IMR-90 (cell line): ENCODE measurements at regions not wholly inside any gene's neighbourhood (a gene's known extent, or its start where the extent isn't known, plus 50 kb on each side); places are given as distances from the start of the nearest gene placed in this dataset.

ENCODE experiments used
- ATAC-seq: fragments of 200-7000 bp; cut with Tn5 transposase; 2 replicates; pipeline ENCODE4 v1.9.1; 2020; ENCODE audit warnings: low read depth, mild to moderate bottlenecking, moderate library complexity
- BruUV-seq: library from RNA; stranded (reverse); fragments of 400-500 nt; replicated peaks from 2 replicates; lab custom pipeline; 2021; lab: Mats Ljungman, UMichigan
- CTCF ChIA-PET: fragments of 300-600 bp; formaldehyde crosslinking; extraction: SDS; loops from one replicate; lab custom pipeline; 2021; ENCODE audit warnings: antibody characterized with exemption; lab: Yijun Ruan, JAX
- POLR2A ChIA-PET: fragments of 300-600 bp; sonication (Branson Sonifier 250); formaldehyde crosslinking; loops from one replicate; lab custom pipeline; 2022; ENCODE audit warnings: antibody characterized with exemption; ENCODE audit not compliant: unreplicated experiment; lab: Charles Lee
- DNase-seq: peaks from one replicate; pipeline ENCODE4 v3.0.0; 2013
- H2AFZ ChIP-seq: replicated peaks from 2 replicates; pipeline ENCODE3; 2013; ENCODE audit warnings: low read length, mild to moderate bottlenecking; ENCODE audit not compliant: poor library complexity
- H2AK5ac ChIP-seq: 2 replicates; pipeline ENCODE4 v1.6.1; 2013; ENCODE audit warnings: low read depth, low read length, inconsistent platforms
- H2AK9ac ChIP-seq: replicated peaks from 2 replicates; pipeline ENCODE3; 2013; ENCODE audit warnings: mild to moderate bottlenecking, low read depth, low read length, moderate library complexity; ENCODE audit not compliant: poor library complexity
- H2BK120ac ChIP-seq: 2 replicates; pipeline ENCODE4 v1.6.1; 2013; ENCODE audit warnings: low read depth, low read length, inconsistent platforms
- H2BK15ac ChIP-seq: 3 replicates; pipeline ENCODE4 v1.6.1; 2013; ENCODE audit warnings: low read depth, low read length, inconsistent platforms
- H2BK20ac ChIP-seq: 2 replicates; pipeline ENCODE4 v1.6.1; 2013; ENCODE audit warnings: low read depth, mild to moderate bottlenecking, inconsistent platforms, low read length, moderate library complexity
- H2BK5ac ChIP-seq: 2 replicates; pipeline ENCODE4 v1.6.1; 2013; ENCODE audit warnings: mild to moderate bottlenecking, low read depth, low read length, inconsistent platforms; ENCODE audit not compliant: poor library complexity, severe bottlenecking
- H3K14ac ChIP-seq: replicated peaks from 2 replicates; pipeline ENCODE4 v1.6.1; 2013; ENCODE audit warnings: low read depth, low read length, inconsistent platforms
- H3K18ac ChIP-seq: 2 replicates; pipeline ENCODE4 v1.6.1; 2013; ENCODE audit warnings: low read depth, low read length, control low read depth
- H3K23ac ChIP-seq: 2 replicates; pipeline ENCODE4 v1.6.1; 2013; ENCODE audit warnings: low read depth, low read length, inconsistent platforms
- H3K27ac ChIP-seq: 2 replicates; pipeline ENCODE4 v1.5.1; 2013; ENCODE audit warnings: mild to moderate bottlenecking, control low read depth, low read length; ENCODE audit not compliant: insufficient read depth
- H3K27me3 ChIP-seq: 2 replicates; pipeline ENCODE4 v1.6.1; 2013; ENCODE audit warnings: low read length; ENCODE audit not compliant: control insufficient read depth, insufficient read depth
- H3K36me3 ChIP-seq: 2 replicates; pipeline ENCODE4 v1.6.1; 2013; ENCODE audit warnings: low read length, mixed read lengths; ENCODE audit not compliant: control insufficient read depth, insufficient read depth
- H3K4ac ChIP-seq: 2 replicates; pipeline ENCODE4 v1.6.1; 2013; ENCODE audit warnings: low read depth, low read length, inconsistent platforms
- H3K4me1 ChIP-seq: 2 replicates; pipeline ENCODE4 v1.6.1; 2013; ENCODE audit warnings: low read length, mixed read lengths; ENCODE audit not compliant: control insufficient read depth, insufficient read depth
- H3K4me2 ChIP-seq: 2 replicates; pipeline ENCODE4 v1.6.1; 2013; ENCODE audit warnings: low read depth, mild to moderate bottlenecking, control low read depth, low read length, moderate library complexity
- H3K4me3 ChIP-seq: 2 replicates; pipeline ENCODE4 v1.5.1; 2013; ENCODE audit warnings: low read depth, mild to moderate bottlenecking, control low read depth, low read length, moderate library complexity; ENCODE audit not compliant: insufficient read depth
- H3K56ac ChIP-seq: 2 replicates; pipeline ENCODE4 v1.6.1; 2013; ENCODE audit warnings: low read length, inconsistent platforms; ENCODE audit not compliant: insufficient read depth; ENCODE audit errors: extremely low read depth
- H3K79me1 ChIP-seq, 2 experiments: 2 replicates each; pipeline ENCODE4 v1.6.1; 2013; ENCODE audit warnings: low read length in 2 of 2, inconsistent platforms in 1 of 2, low read depth in 1 of 2
- H3K9ac ChIP-seq: 2 replicates; pipeline ENCODE4 v1.6.1; 2013; ENCODE audit warnings: low read depth, low read length, control low read depth
- H3K9me1 ChIP-seq: 2 replicates; pipeline ENCODE4 v1.6.1; 2013; ENCODE audit warnings: low read length, inconsistent platforms; ENCODE audit not compliant: insufficient read depth
- H3K9me3 ChIP-seq: 2 replicates; pipeline ENCODE4 v1.6.1; 2013; ENCODE audit warnings: low read length; ENCODE audit not compliant: control insufficient read depth, insufficient read depth
- H4K20me1 ChIP-seq: 2 replicates; pipeline ENCODE4 v1.6.1; 2013; ENCODE audit warnings: low read length, inconsistent platforms; ENCODE audit not compliant: insufficient read depth
- H4K5ac ChIP-seq: 2 replicates; pipeline ENCODE4 v1.6.1; 2013; ENCODE audit warnings: mild to moderate bottlenecking, low read depth, low read length, control low read depth
- H4K8ac ChIP-seq, 2 experiments: 2 replicates each; pipeline ENCODE4 v1.6.1; 2013; ENCODE audit warnings: low read depth in 2 of 2, low read length in 2 of 2, control low read depth in 1 of 2, inconsistent platforms in 1 of 2
- H4K91ac ChIP-seq: 2 replicates; pipeline ENCODE4 v1.6.1; 2013; ENCODE audit warnings: low read depth, low read length, inconsistent platforms; ENCODE audit not compliant: insufficient read depth
- BHLHE40 ChIP-seq: fragments of 150-350 bp; IDR thresholded peaks from 2 replicates; pipeline ENCODE4 v1.6.1; 2016; ENCODE audit warnings: mild to moderate bottlenecking, low read depth, low read length
- CEBPB ChIP-seq: IDR thresholded peaks from 2 replicates; pipeline ENCODE4 v1.6.1; 2012; ENCODE audit warnings: low read depth, low read length, improper control_type of control experiment
- CHD1 ChIP-seq: IDR thresholded peaks from 2 replicates; pipeline ENCODE4 v1.6.1; 2012; ENCODE audit warnings: low read depth, low read length, improper control_type of control experiment
- CTCF ChIP-seq: conservative IDR thresholded peaks from 2 replicates; pipeline ENCODE4 v1.5.1; 2012; ENCODE audit warnings: mild to moderate bottlenecking, low read depth, low read length, improper control_type of control experiment
- ELK1 ChIP-seq: fragments of 150-350 bp; IDR thresholded peaks from 2 replicates; pipeline ENCODE4 v1.6.1; 2016; ENCODE audit warnings: low read depth, mild to moderate bottlenecking, low read length, moderate library complexity, borderline replicate concordance
- FOS ChIP-seq: fragments of 150-350 bp; IDR thresholded peaks from 2 replicates; pipeline ENCODE4 v1.6.1; 2016; ENCODE audit warnings: low read depth, low read length
- MAFK ChIP-seq: IDR thresholded peaks from 2 replicates; pipeline ENCODE4 v1.6.1; 2012; ENCODE audit warnings: low read depth, low read length, improper control_type of control experiment
- MAZ ChIP-seq: IDR thresholded peaks from 2 replicates; pipeline ENCODE4 v1.6.1; 2012; ENCODE audit warnings: low read depth, mild to moderate bottlenecking, low read length, improper control_type of control experiment, moderate library complexity, borderline replicate concordance
- MXI1 ChIP-seq: IDR thresholded peaks from 2 replicates; pipeline ENCODE4 v1.6.1; 2012; ENCODE audit warnings: low read depth, mild to moderate bottlenecking, low read length, moderate library complexity, borderline replicate concordance
- NFE2L2 ChIP-seq: fragments of 150-350 bp; IDR thresholded peaks from 2 replicates; pipeline ENCODE4 v1.6.1; 2016; ENCODE audit warnings: low read depth, mild to moderate bottlenecking, low read length
- POLR2A ChIP-seq: IDR thresholded peaks from 2 replicates; pipeline ENCODE4 v1.6.1; 2012; ENCODE audit warnings: mild to moderate bottlenecking, low read depth, low read length
- RAD21 ChIP-seq: IDR thresholded peaks from 2 replicates; pipeline ENCODE4 v1.6.1; 2012; ENCODE audit warnings: low read length, improper control_type of control experiment
- RCOR1 ChIP-seq: IDR thresholded peaks from 2 replicates; pipeline ENCODE4 v1.6.1; 2012; ENCODE audit warnings: mild to moderate bottlenecking, low read length, improper control_type of control experiment; ENCODE audit not compliant: insufficient replicate concordance
- RFX5 ChIP-seq: IDR thresholded peaks from 2 replicates; pipeline ENCODE4 v1.8.0; 2012; ENCODE audit warnings: low read depth, mild to moderate bottlenecking, low read length, moderate library complexity
- SMC3 ChIP-seq: fragments of 150-350 bp; IDR thresholded peaks from 2 replicates; pipeline ENCODE4 v1.6.1; 2016; ENCODE audit warnings: low read depth, mild to moderate bottlenecking, antibody characterized with exemption, low read length, moderate library complexity
- USF2 ChIP-seq: fragments of 150-350 bp; IDR thresholded peaks from 2 replicates; pipeline ENCODE4 v1.6.1; 2017; ENCODE audit warnings: mild to moderate bottlenecking, antibody characterized with exemption, low read length, low read depth
- WGBS, 2 experiments: methylation state at CpG; one replicate each; pipeline versions ENCODE4 v1.1.5 to v1.1.7; 2013; ENCODE audit warnings: missing lambda C conversion rate in 2 of 2; ENCODE audit not compliant: insufficient read length in 1 of 2; ENCODE audit errors: extremely low coverage in 2 of 2; 5-methylcytosine and 5-hydroxymethylcytosine counted together
- dilution Hi-C: fragments of 300-500 bp; cut with HindIII; formaldehyde crosslinking; loops from one replicate; pipeline ENCODE4 v1.14.3; 2018; ENCODE audit warnings: low sequenced_read_pairs; ENCODE audit not compliant: unreplicated experiment
- in situ Hi-C: fragments of 300-500 bp; cut with MboI; formaldehyde crosslinking; loops from 3 replicates; pipeline ENCODE4 v1.14.3; 2019; ENCODE audit warnings: low sequenced_read_pairs, inconsistent platforms, mixed read lengths
- intact Hi-C: fragments of 100-400 bp; cut with micrococcal nuclease; formaldehyde crosslinking; loops from 2 replicates; pipeline ENCODE4 v1.10.0; 2022

GRCh38 chr18:68543344-68543743 is 171.6 kb downstream of the TMX3 start:
- no peak overlapping the region for H3K4ac ChIP-seq
- ChIA-PET CTCF (interaction anchor here (0.6 kb wide), 1 partner anchor 163 kb away, joined by 4 read pairs; no protein-coding TSS in a partner anchor), POLR2A (no interaction called here)
- H2AK5ac ChIP-seq: no peak overlapping the region
- no peaks in the 10 kb centered on the region for H3K36me3 ChIP-seq
- no peak overlapping the region for H4K8ac ChIP-seq
- no peak overlapping the region for H3K56ac ChIP-seq
- H4K5ac ChIP-seq: no peak overlapping the region
- H3K18ac ChIP-seq: no peak overlapping the region; the same call in 1 of the 2 replicates
- no peak overlapping the region for H2BK120ac ChIP-seq
- in situ Hi-C loops (no loop called here), dilution Hi-C loops (no loop called here), intact Hi-C loops (no loop called here)
- ATAC-seq (no peak), DNase-seq (no peak)
- no peak overlapping the region for H4K91ac ChIP-seq
- H3K9me1 ChIP-seq: no peaks in the 10 kb centered on the region
- no peaks in the 10 kb centered on the region for H3K4me1 ChIP-seq
- no peaks in the 10 kb centered on the region for H3K27me3 ChIP-seq
- H2BK20ac ChIP-seq: no peak overlapping the region
- TF ChIP-seq USF2 (no peak), NFE2L2 (no peak), CEBPB (no peak), ELK1 (no peak), RFX5 (no peak), RCOR1 (no peak), CHD1 (no peak), FOS (no peak), MXI1 (no peak), MAFK (no peak), RAD21 (no peak), POLR2A (no peak), MAZ (no peak), CTCF (no peak), BHLHE40 (no peak), SMC3 (no peak)
- H3K4me3 ChIP-seq: no peak overlapping the region
- no peak overlapping the region for H2BK5ac ChIP-seq
- no peak overlapping the region for H2BK15ac ChIP-seq
- no peak overlapping the region for H2AFZ ChIP-seq
- H2AK9ac ChIP-seq: no peak overlapping the region
- no peaks in the 10 kb centered on the region for H3K79me1 ChIP-seq
- no peak overlapping the region for H3K23ac ChIP-seq
- no peak overlapping the region for H3K4me2 ChIP-seq
- no peak overlapping the region for H3K9ac ChIP-seq
- H4K20me1 ChIP-seq: no peaks in the 10 kb centered on the region
- no peaks in the 10 kb centered on the region for H3K9me3 ChIP-seq
- no TSS peak for BruUV-seq
- H3K14ac ChIP-seq: 0 out of 2 replicates have a peak overlapping the region, but pooled peaks have one; percentile 59
- H3K27ac ChIP-seq: no peak overlapping the region
- no CpG with 5 or more reads among the region's 2 CpGs for WGBS, 2 experiments
